ENCODE measurements at regions not wholly inside any gene's neighbourhood (a gene's known extent, or its start where the extent isn't known, plus 50 kb on each side); places are given as distances from the start of the nearest gene placed in this dataset.

DNA sequence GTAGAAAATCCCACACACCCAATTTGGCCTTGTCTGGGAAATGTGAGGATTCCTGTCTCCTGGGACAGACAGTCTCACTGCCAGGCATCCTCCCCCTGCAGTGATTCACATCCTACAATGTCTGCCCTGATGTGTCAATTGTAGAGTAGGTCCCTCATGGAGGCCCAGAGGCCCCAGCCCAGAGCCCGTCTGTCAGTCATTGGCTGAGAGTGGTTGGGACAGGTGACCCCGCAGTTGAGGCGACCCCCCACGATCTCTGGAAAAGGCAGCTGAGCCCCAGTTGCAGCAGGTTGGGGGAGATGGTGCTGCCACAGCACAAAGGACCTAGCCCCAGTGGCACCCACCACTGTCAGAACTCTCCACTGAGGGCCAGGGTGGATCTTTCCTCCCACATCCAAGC lies 84.3 kb upstream of the INSIG1 start:
- H3K4me2 ChIP-seq (ENCODE audit: control insufficient read depth, extremely low read depth, insufficient read depth, low read depth, low read length), result no peak overlapping the region
- dilution Hi-C loops (cut with MboI; ENCODE audit: extremely low pct_ligation_motif_present, low sequenced_read_pairs), result no loop called here
- no peaks in the 10 kb centered on the region for H4K20me1 ChIP-seq (ENCODE audit: control insufficient read depth, extremely low read depth, insufficient read depth, low read length)
- H3K9me1 ChIP-seq (ENCODE audit: control insufficient read depth, extremely low read depth, insufficient read depth, low read length), result no peaks in the 10 kb centered on the region
- no peaks in the 10 kb centered on the region for H3K79me2 ChIP-seq (ENCODE audit: control insufficient read depth, insufficient read depth, low read length)
- no peak for TF ChIP-seq EZH2 (IDR thresholded peaks at IDR 0.05; ENCODE audit: low read length)
- TF ChIP-seq, protein P1, sequence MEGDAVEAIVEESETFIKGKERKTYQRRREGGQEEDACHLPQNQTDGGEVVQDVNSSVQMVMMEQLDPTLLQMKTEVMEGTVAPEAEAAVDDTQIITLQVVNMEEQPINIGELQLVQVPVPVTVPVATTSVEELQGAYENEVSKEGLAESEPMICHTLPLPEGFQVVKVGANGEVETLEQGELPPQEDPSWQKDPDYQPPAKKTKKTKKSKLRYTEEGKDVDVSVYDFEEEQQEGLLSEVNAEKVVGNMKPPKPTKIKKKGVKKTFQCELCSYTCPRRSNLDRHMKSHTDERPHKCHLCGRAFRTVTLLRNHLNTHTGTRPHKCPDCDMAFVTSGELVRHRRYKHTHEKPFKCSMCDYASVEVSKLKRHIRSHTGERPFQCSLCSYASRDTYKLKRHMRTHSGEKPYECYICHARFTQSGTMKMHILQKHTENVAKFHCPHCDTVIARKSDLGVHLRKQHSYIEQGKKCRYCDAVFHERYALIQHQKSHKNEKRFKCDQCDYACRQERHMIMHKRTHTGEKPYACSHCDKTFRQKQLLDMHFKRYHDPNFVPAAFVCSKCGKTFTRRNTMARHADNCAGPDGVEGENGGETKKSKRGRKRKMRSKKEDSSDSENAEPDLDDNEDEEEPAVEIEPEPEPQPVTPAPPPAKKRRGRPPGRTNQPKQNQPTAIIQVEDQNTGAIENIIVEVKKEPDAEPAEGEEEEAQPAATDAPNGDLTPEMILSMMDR (optimal IDR thresholded peaks at IDR 0.05 in 1 of 3, IDR thresholded peaks at IDR 0.05 in 1 of 3, conservative IDR thresholded peaks at IDR 0.05 in 1 of 3; ENCODE audit: extremely low read depth in 1 of 3, insufficient read depth in 2 of 3, low read length in 3 of 3), result no peak
- H3K4me3 ChIP-seq (ENCODE audit: control insufficient read depth in 2 of 3, extremely low read depth in 1 of 3, insufficient read depth in 2 of 3, low read depth in 1 of 3, low read length in 3 of 3), result no peak overlapping the region
- no peaks in the 10 kb centered on the region for H3K36me3 ChIP-seq (ENCODE audit: control insufficient read depth in 2 of 2, extremely low read depth in 1 of 2, insufficient read depth in 2 of 2, low read length in 2 of 2)
- peaks cover 25% of the 10 kb centered on the region for H3K27me3 ChIP-seq (ENCODE audit: control insufficient read depth, extremely low read depth, insufficient read depth, low read length)
- no peak overlapping the region for H2AFZ ChIP-seq (ENCODE audit: control insufficient read depth, low read length)
- H3K9ac ChIP-seq (ENCODE audit: control insufficient read depth, extremely low read depth, insufficient read depth, low read length), result no peak overlapping the region
- H3K4me1 ChIP-seq (ENCODE audit: control insufficient read depth, extremely low read depth, insufficient read depth, low read length), result peaks cover 6% of the 10 kb centered on the region
- H3K27ac ChIP-seq (ENCODE audit: control insufficient read depth, insufficient read depth, low read length), result no peak overlapping the region
- FAIRE-seq (no peak), DNase-seq (ENCODE audit: low read depth, low spot score) (no peak)
- H3K9me3 ChIP-seq (ENCODE audit: control insufficient read depth, low read depth, low read length), result no peaks in the 10 kb centered on the region

DNA sequence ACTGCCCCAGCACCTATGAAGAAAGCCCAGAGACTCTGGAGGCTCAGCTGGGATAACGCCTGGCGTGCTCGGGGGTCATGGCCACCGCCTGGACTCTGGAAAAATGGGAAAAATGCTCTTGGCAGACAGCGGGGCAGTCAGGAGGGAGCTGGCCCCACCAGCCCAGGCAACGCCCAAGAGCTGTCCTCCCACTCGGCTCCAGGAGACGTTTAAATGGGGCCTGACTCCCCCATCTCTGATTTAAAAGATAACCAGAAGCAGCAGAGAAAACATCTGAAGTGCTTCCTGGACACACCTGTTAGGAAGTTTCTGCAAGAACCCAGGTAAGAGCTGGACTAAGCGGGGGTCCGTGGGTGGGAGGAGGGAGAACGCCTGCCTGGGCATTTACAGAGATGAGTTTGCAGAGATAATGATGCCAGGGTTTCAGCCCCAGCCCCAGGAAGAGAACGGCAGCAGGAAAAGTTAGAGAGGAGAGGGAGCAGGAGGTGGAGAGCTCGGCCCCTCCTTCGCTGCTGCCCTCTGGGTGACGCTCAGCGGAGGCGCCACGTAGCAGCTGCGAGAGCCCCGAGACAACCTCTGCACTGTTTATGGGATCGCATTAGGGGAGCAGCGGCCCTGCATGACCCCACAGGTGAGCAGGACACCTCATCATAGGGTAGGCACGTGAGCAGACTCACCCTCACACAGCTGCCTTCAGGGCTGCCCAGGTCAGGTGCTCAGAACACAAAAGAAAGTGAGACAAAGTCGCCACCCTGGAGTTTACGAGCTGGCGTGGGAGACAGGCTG lies 83.5 kb upstream of the INSIG1 start:
- peaks cover 6% of the 10 kb centered on the region for H3K4me1 ChIP-seq (ENCODE audit: control insufficient read depth, extremely low read depth, insufficient read depth, low read length)
- H2AFZ ChIP-seq (ENCODE audit: control insufficient read depth, low read length), result peak overlapping the region; percentile 70
- no peak overlapping the region for H3K27ac ChIP-seq (ENCODE audit: control insufficient read depth, insufficient read depth, low read length)
- H3K79me2 ChIP-seq (ENCODE audit: control insufficient read depth, insufficient read depth, low read length), result no peaks in the 10 kb centered on the region
- peaks cover 29% of the 10 kb centered on the region for H3K27me3 ChIP-seq (ENCODE audit: control insufficient read depth, extremely low read depth, insufficient read depth, low read length)
- TF ChIP-seq EZH2 (IDR thresholded peaks at IDR 0.05; ENCODE audit: low read length), result no peak
- TF ChIP-seq, protein P1 (optimal IDR thresholded peaks at IDR 0.05 in 1 of 3, IDR thresholded peaks at IDR 0.05 in 1 of 3, conservative IDR thresholded peaks at IDR 0.05 in 1 of 3; ENCODE audit: extremely low read depth in 1 of 3, insufficient read depth in 2 of 3, low read length in 3 of 3), result no peak
- no peaks in the 10 kb centered on the region for H4K20me1 ChIP-seq (ENCODE audit: control insufficient read depth, extremely low read depth, insufficient read depth, low read length)
- peak overlapping the region; percentile 22 for H3K9ac ChIP-seq (ENCODE audit: control insufficient read depth, extremely low read depth, insufficient read depth, low read length)
- no peaks in the 10 kb centered on the region for H3K9me1 ChIP-seq (ENCODE audit: control insufficient read depth, extremely low read depth, insufficient read depth, low read length)
- peak overlapping the region; percentile 33 for H3K4me2 ChIP-seq (ENCODE audit: control insufficient read depth, extremely low read depth, insufficient read depth, low read depth, low read length)
- dilution Hi-C loops (cut with MboI; ENCODE audit: extremely low pct_ligation_motif_present, low sequenced_read_pairs), result no loop called here
- no peaks in the 10 kb centered on the region for H3K9me3 ChIP-seq (ENCODE audit: control insufficient read depth, low read depth, low read length)
- no peaks in the 10 kb centered on the region for H3K36me3 ChIP-seq (ENCODE audit: control insufficient read depth in 2 of 2, extremely low read depth in 1 of 2, insufficient read depth in 2 of 2, low read length in 2 of 2)
- H3K4me3 ChIP-seq (ENCODE audit: control insufficient read depth in 2 of 3, extremely low read depth in 1 of 3, insufficient read depth in 2 of 3, low read depth in 1 of 3, low read length in 3 of 3), result peak overlapping the region in 2 of 3 experiments; percentile 12 to 15
- FAIRE-seq, result no peak
- DNase-seq (ENCODE audit: low read depth, low spot score), result no peak

Data from keratinocyte (primary cell).